Activated CD4-positive, CD25-positive, alpha-beta regulatory T cell treated with anti-CD3 and anti-CD28 coated beads, Interleukin-2, amount 50 U/mL, for 72 hours (primary cell): ENCODE measurements at regions not wholly inside any gene's neighbourhood (a gene's known extent, or its start where the extent isn't known, plus 50 kb on each side); places are given as distances from the start of the nearest gene placed in this dataset.
"Not testable (repeated sequence)": the region's sequence is repeated elsewhere in the genome, so short reads cannot be mapped to it uniquely, and the experiment has no call there.

ENCODE experiments used
- DNase-seq: peaks from one replicate; pipeline ENCODE4 v3.0.0; 2021

GRCh38 chr17:37828651-37829124 is 83.8 kb upstream of the HNF1B start:
- no peak for DNase-seq

- DNase-seq, result no peak
Observed at GRCh38 chr17:37827905-37828650, 83.2 kb upstream of the HNF1B start.

- no peak for DNase-seq
Observed at GRCh38 chr17:37826497-37827430, 81.9 kb upstream of the HNF1B start.

- DNase-seq, result no peak
Observed at GRCh38 chr17:37825851-37826250, 81.0 kb upstream of the HNF1B start.

GRCh38 chr17:37824534-37825485 is 80.0 kb upstream of the HNF1B start:
- no peak for DNase-seq

GRCh38 chr17:37823996-37824395 is 79.1 kb upstream of the HNF1B start:
- no peak for DNase-seq

DNA sequence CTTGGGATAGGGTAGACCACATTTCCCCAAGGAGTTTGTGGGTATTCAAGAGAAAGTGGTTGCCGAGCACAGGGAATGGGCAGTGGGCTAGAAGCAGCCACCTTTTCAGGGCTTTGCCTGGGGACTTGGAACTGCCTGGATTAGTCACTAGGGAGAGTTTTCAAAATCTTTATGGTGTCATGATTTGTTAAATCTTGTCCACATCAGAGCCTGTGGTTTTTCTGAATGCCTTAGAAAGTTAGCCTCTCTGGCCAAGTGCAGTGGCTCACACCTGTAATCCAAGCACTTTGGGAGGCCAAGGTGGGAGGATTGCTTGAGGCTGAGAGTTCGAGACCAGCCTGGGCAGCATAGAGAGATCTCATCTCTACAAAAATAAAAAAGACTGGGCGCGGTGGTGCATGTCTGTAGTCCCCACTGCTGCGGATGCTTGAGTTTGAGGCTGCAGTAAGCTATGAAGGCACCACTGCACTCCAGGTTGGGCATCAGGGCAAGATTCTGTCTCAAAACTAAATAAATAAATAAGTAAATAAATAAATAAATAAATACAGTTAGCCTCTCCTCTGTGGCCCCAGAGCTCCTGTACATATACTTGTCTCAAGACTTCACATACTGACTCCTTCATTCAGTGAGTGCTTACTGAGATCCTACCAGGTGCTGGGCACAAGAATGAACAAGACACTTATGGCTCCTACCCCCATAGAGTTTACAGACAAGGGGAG is 76.3 kb upstream of the HNF1B start:
- no peak for DNase-seq

GRCh38 chr17:37820313-37820994 is 75.6 kb upstream of the HNF1B start:
- DNase-seq, result no peak

GRCh38 chr17:37818689-37819088 is 73.8 kb upstream of the HNF1B start:
- no peak for DNase-seq

DNA sequence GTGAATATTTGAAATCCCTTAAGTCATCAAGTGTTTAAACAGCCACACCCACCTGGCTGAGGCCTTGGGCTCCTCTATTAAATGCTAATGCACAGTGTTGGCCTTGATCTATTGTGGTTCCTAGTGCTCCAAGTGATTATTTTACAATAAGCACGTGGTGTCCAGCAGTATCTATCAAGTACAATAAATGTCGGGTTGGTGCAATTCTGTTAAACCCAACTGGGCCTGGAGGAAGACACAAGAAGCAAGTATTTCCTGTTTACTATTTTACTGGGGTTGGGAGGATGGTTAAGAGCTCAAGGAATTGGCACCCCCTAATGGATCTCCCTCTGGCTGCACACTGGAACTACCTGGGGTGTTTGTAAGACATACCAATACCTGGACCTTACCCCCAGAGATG is 72.1 kb upstream of the HNF1B start:
- DNase-seq, result no peak

DNA sequence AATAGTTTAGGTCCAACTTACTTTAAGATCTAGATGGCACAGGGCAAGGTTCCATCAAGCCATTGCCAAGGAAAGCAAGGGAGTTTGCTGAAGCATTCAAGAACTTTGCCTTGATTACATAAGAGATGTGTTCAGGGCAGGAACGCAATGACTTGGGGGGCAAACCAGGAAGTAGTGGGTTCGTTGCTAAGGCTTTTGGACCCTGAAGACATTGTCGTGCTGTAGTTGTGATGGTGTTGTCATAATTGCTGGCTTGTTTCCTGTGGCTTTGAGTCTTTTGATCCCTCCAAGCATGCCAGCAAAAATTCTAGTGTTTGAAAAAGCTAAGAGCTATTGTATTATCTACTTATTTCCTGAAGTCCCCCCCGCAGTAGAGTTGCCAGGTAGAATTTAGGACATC is 70.7 kb upstream of the HNF1B start:
- DNase-seq, result no peak

GRCh38 chr17:37813751-37814150 is 68.9 kb upstream of the HNF1B start:
- DNase-seq, result no peak

DNA sequence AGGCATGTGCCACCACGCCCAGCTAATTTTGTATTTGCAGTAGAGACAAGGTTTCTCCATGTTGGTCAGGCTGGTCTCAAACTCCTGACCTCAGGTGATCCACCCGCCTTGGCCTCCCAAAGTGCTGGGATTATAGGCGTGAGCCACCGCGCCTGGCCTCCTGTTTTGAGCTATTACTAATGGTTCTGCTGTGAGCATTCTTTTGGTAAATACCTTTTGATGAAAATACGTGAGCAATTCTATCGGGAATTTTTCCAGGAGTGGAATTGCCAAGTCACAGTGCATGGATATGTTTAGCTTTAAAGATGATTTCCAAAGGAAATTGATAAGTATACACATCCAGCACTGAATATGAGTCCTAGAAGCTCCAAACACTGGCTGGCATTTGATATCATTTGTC is 64.0 kb upstream of the HNF1B start:
- DNase-seq, result not testable (repeated sequence)

DNA sequence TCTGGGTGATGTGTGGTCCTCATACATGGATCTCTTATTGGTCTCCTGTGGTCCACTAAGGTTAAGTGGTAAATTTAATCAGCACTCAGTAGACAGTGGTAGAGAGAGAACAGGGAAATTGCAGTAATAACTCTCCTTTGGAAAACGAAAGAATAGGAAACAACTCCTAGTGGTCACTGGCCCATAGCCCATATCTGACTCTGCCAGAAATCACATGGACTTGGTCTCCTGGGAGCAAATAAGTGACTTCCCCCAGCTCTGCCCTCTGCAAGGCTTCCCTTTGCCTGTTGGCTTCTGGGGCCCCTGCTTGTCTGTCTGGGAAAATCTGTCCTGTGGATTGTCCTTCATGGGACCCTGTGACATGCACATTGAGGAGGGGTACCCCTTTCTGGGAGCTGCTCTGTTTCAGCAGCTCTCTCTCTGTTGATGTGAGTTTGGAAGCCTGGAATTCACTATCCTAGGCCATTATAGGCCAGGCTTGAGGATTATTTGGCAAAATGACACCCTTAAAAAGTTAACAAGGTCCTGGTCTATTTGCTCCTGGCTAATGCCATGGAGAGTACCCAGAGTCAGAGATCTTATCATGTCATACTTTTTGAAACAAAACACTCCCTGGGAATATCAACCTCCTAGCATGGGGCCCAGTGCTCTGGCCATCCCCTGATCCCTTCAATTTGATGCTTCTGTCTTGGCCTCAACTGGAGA is 58.0 kb upstream of the HNF1B start:
- no peak for DNase-seq

GRCh38 chr17:37802061-37802595 is 57.3 kb upstream of the HNF1B start:
- no peak for DNase-seq

DNA sequence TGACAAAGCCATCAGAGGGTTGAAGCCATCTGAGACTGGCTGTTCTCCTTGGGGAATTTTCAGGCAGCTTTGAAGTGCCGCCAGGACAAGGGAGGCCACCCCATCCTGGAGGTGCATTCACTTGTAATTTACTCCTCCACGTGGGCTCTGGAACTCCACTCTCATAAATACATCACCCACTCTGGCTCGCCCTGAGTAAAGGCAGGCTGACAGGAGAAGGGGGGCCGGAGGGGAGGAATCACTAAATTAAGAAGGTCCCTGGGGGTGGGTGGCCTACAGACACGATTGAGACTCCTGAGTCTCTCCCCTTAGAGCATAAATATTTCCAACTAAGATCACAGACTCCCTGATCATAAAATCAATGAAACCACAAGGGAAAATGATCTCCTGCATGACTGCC is 56.3 kb upstream of the HNF1B start:
- DNase-seq, result no peak

DNA sequence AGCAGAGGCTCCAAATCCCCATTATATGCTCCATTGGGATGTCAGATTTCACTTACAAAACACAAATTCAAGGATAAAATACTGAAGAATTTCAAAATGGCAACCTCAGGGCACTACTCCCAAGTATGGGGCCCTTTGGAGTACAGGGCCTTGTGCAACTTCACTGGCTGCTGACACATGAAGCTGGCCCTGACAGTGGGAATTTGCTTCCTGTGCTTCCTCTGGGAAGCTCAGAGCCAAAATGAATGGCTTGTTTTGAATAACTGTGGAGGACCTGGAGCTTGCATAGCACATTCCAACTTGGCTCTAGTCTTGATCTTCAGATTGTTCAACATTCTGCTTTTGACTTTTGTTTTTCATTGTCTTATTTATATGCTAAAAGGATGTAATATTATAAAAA is 52.3 kb upstream of the HNF1B start:
- DNase-seq, result no peak

DNA sequence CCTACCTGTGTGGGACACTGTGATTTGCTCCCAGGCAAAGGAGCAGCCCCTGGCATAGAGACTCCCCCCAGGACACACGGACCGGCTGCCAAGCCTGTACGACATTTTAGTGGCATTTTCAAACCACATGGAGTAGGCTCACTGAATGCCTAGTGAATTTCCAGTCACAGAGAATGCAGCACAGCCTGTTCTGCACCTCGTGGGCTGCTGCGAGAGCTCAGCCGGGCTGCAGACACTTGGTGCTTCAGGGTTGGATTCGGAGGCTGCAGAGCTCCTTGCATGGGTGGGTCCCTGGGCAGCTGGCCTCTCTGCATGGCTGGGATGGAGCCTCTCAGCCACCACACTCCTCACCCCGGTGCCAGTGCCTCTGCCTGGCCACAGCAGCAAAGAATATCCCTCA is 51.2 kb upstream of the HNF1B start:
- no peak for DNase-seq
